HG03196 (cell line): ENCODE measurements at regions not wholly inside any gene's neighbourhood (a gene's known extent, or its start where the extent isn't known, plus 50 kb on each side); places are given as distances from the start of the nearest gene placed in this dataset.

Experiments used
- ATAC-seq: cut with Tn5 transposase; IDR thresholded peaks from one replicate; pipeline ENCODE4 v1.9.1; 2021; ENCODE audit not compliant: unreplicated experiment

- ATAC-seq = no peak
These were observed 63.7 kb upstream of the PSMD7 start for GRCh38 chr16:74232806-74233465.

DNA sequence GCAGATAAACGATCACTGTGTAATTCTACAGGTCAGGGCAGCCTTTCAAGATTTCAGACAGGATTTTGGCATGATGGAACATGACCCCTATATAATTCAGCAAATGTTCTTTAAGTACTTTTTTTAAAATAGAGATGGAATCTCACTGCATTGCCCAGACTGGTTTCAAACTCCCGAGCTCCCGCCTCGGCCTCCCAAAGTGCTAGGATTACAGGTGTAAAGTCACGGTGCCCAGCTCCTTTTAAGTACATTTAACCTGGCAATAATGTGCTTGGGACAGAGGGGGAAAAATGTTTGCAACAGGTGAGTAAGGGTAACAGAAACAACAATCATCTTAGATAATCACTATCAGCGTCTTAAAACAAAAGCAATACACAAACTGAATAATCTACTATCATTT lies 66.5 kb upstream of the PSMD7 start:
- ATAC-seq = no peak

- no peak for ATAC-seq
These were observed 70.2 kb upstream of the PSMD7 start for GRCh38 chr16:74226338-74226954.

DNA sequence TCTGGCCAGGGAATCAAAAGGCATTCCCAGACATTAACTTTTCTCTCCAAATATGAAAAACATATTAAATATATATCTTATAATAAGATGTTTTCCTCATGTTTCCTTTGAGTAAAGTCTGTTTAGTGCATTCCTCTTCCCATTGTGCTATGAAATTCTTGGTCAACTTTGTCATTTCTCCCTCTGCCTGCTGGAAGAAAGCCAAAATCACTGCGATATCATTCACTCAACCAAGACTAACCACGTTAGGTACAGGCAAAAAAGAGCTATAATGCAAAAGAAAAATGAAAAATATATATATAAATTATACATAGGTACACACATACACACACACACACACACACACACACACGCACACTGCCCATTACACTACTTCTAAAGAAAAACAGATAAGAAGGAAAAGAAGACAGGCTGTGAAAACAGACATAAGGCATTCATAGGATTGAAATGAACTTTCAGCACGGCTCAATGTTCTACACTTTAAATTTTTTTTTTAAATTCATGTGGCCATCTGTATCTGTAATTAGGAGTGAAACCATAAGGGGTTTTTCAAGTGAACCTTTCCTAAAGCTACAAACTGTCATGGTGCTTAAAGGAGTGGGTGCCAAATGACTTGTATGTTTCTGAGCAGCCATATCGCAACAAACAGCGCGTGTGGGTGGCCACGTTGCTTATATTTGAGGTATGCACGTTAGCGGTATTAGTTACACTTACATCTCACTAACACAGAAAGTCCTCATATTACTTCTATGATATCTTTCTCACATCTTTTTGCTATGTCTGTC lies 71.6 kb upstream of the PSMD7 start:
- ATAC-seq = no peak

GRCh38 chr16:74221828-74222227 lies 74.8 kb upstream of the PSMD7 start:
- ATAC-seq = no peak

DNA sequence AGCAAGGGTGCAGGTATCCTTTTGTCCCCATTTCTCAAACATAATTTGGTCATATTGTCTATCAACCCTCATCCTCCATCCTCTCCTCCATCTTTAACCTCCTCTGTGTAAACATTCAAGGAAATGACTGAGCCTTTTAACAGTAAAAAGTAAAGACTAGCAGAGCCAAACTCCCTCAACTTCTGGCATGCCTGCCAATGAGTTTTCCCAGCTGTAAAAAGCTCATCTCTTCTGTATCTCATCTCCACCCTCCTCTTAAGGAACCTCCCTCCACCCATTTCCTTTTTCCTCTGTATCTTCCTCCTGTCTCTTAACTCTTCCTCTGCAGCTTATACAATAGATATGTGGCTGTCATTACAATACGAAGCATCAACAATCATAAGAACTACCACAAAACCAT lies 76.9 kb upstream of the PSMD7 start:
- ATAC-seq = no peak

- ATAC-seq = no peak
These were observed 77.7 kb upstream of the PSMD7 start for GRCh38 chr16:74218871-74219270.

DNA sequence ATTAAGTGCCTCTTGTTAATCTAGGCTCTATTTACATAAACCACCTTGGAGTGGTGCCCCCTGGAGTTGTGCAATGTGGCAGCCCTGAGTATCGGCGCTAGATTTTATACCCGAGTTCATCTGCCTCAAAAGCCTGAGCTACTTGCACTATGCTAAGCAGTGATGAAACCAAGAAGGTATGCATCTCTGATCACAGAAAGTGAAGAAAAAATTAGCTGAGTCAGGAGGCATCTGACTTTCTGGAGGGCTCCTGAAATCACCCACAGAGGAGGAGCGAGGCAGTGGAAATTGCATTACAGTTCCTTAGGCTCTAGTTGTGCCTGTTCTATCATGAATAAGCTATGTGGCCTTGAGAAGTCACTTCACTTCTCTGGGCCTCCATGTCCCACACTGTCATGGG lies 80.3 kb upstream of the PSMD7 start:
- no peak for ATAC-seq

DNA sequence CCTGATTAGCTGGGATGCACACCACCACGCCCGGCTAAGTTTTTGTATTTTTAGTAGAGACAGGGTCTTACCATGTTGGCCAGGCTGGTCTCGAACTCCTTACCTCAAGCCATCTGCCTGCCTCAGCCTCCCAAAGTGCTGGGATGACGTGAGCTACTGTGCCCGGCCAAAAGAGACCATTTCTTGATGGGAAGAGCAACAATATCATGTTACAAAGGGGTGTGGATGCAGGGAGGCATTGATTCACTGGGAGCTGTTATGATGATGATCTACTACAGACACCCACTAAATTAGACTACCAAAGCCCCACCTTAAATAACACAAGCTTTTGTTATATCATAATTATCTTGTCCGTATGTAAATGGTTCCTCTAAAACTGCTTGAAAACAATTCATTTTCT lies 81.4 kb upstream of the PSMD7 start:
- ATAC-seq = no peak

DNA sequence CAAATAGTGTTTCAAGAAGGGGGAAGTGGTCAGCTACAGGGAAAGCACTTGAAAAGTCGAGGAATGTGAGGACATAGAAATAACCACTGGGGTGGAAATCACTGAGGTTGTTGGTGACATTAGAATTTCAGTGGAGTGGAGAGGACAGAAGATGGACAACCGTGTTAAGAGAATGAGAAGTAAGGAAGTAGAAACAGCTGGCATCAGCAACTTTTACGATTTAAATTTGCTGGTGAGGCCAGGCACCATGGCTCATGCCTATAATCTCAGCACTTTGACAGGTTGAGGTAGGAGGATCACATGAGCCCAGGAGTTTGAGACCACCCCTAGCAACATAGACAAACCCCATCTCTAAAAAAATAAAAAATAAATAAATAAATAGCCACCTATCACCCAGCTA lies 83.2 kb upstream of the PSMD7 start:
- ATAC-seq = no peak

- ATAC-seq = no peak
These were observed 86.4 kb upstream of the PSMD7 start for GRCh38 chr16:74210245-74210644.

- ATAC-seq = no peak
These were observed 94.6 kb upstream of the PSMD7 start for GRCh38 chr16:74202009-74202408.

DNA sequence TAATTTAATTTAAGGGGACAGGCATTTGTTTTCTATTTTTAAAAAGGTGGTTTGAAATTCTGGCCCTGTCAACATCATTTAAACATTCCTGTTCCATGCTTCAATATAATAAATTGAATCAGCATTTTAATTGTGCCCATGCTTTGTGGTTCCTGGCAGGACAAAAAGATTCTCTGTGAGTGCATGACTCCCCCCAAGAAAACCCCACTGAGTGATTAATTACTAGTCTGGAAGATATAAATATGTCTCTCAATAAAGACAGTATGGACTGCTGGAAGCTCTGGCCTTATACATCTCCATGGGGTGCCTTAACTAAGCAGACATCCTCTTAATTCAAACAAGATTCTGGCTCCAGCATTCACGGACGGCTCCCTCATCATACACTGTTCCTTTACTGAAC lies 95.0 kb upstream of the PSMD7 start:
- ATAC-seq = no peak

- ATAC-seq = no peak
These were observed 95.7 kb upstream of the PSMD7 start for GRCh38 chr16:74200921-74201320.

GRCh38 chr16:74199842-74200124 lies 96.8 kb upstream of the PSMD7 start:
- ATAC-seq = no peak

GRCh38 chr16:74199066-74199841 lies 97.4 kb upstream of the PSMD7 start:
- ATAC-seq = no peak

GRCh38 chr16:74192281-74192797 lies 104.3 kb upstream of the PSMD7 start:
- no peak for ATAC-seq

DNA sequence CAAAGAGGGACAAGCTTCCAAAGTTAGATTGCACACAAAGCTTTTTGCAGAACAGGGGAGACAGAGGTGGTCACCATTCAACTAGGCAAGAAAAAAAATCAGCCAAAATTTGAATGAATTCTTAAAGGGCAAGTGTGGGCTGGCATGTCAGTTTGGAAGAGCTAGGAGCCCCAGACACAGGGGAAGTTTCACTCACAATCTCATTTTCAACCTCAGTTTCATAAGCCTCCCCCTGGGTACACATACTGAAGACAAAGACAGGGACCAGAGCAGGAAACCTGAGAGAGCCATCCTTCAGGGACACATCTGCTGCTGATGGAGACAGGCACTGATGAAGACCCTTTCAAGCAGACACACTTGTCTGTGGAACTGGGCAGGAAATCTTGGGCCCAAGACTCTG lies 106.3 kb upstream of the PSMD7 start:
- no peak for ATAC-seq

DNA sequence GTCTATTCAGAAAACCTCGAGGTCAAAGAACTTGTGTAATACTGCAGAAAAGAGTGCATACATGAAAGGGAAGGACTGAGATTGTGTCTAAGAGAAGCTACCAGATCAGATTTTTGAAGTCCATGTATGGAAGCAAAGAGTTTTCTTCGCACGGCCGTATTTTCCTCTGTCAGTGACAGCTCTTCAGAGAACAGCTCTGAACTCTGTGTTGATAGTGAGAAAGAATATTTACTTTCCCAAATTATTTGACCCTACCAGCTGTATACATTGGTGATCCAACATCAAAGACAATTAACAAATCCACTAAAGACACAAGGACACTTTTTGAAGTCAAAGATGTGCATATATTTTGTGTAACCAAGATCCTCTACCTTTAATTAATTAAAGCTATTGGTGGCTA lies 107.8 kb upstream of the PSMD7 start:
- no peak for ATAC-seq

- no peak for ATAC-seq
These were observed 110.0 kb upstream of the PSMD7 start for GRCh38 chr16:74186561-74186971.

DNA sequence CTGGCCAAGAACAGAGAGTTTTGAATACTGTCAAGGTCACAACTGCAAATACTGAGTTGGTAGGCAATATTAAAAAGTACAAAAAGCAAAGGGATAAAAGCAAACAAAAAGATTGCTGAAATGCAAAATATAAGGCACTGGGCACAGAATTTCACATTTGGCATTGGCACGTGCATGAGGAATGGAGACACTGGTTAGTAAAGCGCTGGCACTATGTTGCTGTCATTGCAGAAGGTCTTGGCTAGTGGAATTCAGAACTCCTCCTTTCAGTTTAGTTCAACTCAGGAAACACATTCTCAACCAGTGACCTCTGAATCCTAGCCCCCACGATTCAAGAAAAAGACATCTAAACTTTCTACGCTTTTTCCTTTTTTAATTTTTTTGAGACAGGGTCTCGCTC lies 111.8 kb upstream of the PSMD7 start:
- no peak for ATAC-seq
